VCaP (cell line): ENCODE measurements at regions not wholly inside any gene's neighbourhood (a gene's known extent, or its start where the extent isn't known, plus 50 kb on each side); places are given as distances from the start of the nearest gene placed in this dataset.

Source experiments
- H3K27ac ChIP-seq: fragments of 450-650 bp; 2 replicates; pipeline ENCODE4 v1.5.1; 2017
- CTCF ChIP-seq: fragments of 450-650 bp; conservative IDR thresholded peaks from 2 replicates; pipeline ENCODE4 v1.5.1; 2017; ENCODE audit warnings: mild to moderate bottlenecking, moderate library complexity

- no peak overlapping the region; the same call in 1 of the 2 replicates for H3K27ac ChIP-seq
- TF ChIP-seq CTCF, result no peak
Measured at GRCh38 chr3:197371591-197372046, 73.2 kb upstream of the DLG1 start.

DNA sequence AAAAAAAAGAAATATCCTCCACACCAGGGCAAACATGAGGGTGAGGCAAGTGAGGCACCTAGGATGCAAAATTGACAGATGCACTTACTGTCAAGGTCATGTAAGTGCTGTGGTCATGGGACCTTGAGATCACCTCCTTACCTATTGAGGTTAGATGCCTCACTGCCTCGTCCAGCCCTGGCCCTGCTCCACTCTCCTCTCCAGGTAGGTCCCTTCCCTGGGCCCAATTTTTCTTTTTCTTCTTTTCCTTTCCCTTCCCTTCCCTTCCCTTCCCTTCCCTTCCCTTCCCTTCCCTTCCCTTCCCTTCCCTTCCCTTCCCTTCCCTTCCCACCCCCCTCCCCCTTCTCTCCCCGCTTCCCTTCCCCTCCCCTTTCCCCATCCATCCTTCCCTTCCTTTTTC lies 71.1 kb upstream of the DLG1 start:
- TF ChIP-seq CTCF, result no peak

GRCh38 chr3:197368821-197369220 lies 70.4 kb upstream of the DLG1 start:
- H3K27ac ChIP-seq, result no peak overlapping the region
- TF ChIP-seq CTCF, result no peak

More for the DNA sequence above, 71.1 kb upstream of the DLG1 start:
- H3K27ac ChIP-seq, result no peak overlapping the region

DNA sequence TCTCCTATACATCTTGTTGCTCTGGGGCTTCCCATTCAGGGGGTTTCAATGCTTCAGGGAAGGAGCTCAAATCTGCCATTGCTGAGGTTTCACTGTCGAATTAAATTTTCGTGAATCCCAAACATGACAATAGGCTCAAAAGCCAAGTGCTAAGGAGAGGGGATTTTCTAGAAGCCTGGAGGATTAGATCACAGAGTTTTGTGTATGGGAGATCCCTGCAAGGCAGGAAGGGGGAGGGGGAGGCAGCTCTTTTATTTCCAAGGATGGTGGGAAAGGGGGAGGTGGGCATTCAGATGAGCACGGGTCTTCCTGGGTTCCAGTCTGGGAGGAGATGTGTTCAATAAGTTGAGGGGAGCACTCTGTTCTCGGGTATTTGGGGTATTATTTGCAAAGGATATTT lies 69.9 kb upstream of the DLG1 start:
- TF ChIP-seq CTCF, result no peak
- H3K27ac ChIP-seq, result no peak overlapping the region

DNA sequence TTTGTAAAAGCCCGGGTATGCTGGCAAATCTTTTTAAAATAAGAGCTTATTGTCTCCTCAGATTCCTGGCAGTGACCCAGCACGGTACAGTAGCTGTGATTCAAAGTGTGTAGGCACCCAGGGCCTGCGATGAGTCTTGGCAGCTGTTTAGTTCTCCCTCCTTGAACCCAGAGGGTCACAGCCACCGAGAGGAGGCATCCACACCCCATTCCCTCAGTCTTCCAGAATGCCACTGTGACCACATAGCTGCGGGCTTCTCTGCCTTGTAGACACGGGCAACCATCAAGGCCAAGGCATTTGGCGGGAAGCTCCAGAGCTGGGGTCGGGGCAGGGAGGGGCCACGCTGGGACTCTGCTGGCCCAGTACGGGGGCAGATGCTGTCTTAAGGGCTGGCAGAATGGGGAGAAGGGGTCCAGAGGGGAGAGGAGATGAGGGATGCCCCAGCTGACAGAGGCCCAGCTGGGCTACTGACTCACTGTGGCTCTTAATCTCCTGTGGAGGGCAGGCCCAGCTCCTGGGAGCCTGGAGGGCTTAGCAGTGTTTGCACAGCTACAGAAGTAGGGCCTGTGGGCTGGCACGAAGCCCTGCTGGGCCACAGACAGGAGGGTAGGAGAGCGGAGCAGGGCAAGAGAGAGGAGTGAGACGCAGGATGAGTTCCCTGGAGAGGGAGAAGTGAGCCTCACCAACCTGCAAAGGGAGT lies 68.8 kb upstream of the DLG1 start:
- H3K27ac ChIP-seq, result no peak overlapping the region
- TF ChIP-seq CTCF, result no peak

- H3K27ac ChIP-seq, result no peak overlapping the region
- TF ChIP-seq CTCF, result no peak
Measured at GRCh38 chr3:197366301-197367044, 68.1 kb upstream of the DLG1 start.

DNA sequence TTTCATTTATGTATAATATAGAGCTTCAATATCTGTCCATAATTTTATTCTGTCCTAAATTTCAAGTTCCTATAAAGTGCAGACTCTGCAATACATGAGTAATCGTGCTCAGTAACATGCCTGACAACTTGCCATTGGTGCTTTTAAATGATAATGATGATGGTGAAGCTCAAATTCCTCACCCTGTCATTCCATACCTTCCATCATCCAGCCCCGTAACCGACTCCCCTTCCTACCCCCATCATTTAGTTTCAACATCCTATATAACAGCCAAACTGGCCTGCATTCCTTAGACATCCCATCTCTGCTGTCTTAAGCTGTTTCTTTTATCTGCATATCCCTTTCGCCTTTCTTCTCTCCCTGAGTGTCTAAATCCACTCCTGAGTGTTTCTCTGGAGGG lies 67.2 kb upstream of the DLG1 start:
- no peak for TF ChIP-seq CTCF
- no peak overlapping the region for H3K27ac ChIP-seq
